PC-9 (cell line): ENCODE measurements at regions not wholly inside any gene's neighbourhood (a gene's known extent, or its start where the extent isn't known, plus 50 kb on each side); places are given as distances from the start of the nearest gene placed in this dataset.

Source experiments
- BruUV-seq: library from RNA; stranded (reverse); fragments of 400-500 nt; replicated peaks from 2 replicates; lab custom pipeline; 2021; lab: Mats Ljungman, UMichigan
- CTCF ChIA-PET: fragments of 300-600 bp; sonication (Branson Sonifier 250); formaldehyde crosslinking; loops from one replicate; lab custom pipeline; 2022; ENCODE audit warnings: antibody characterized with exemption; lab: Charles Lee
- POLR2A ChIA-PET: fragments of 300-600 bp; sonication (Branson Sonifier 250); formaldehyde crosslinking; loops from one replicate; lab custom pipeline; 2022; ENCODE audit warnings: antibody characterized with exemption; ENCODE audit not compliant: unreplicated experiment; lab: Charles Lee
- DNase-seq, 2 experiments: peaks; one replicate each; pipeline versions ENCODE4 v3.0.0 to v3.0.0-alpha.2; 2015 to 2022; ENCODE audit warnings: mixed read lengths in 1 of 2
- H2AFZ ChIP-seq: fragments of 200-600 bp; sonication (generic); 2 replicates; pipeline ENCODE4 v1.8.1; 2017; ENCODE audit warnings: antibody characterized with exemption
- H3F3A ChIP-seq: fragments of 200-600 bp; sonication (generic); 2 replicates; pipeline ENCODE4 v1.8.1; 2017; ENCODE audit warnings: antibody characterized with exemption, mild to moderate bottlenecking, low read depth; ENCODE audit not compliant: insufficient read depth
- H3K27ac ChIP-seq: fragments of 200-600 bp; sonication (generic); 2 replicates; pipeline ENCODE4 v1.6.1; 2016; ENCODE audit warnings: mixed run types
- H3K27me3 ChIP-seq: fragments of 200-600 bp; sonication (generic); 2 replicates; pipeline ENCODE4 v1.6.1; 2016; ENCODE audit warnings: low read depth, mixed run types; ENCODE audit not compliant: insufficient read depth
- H3K36me3 ChIP-seq: fragments of 200-600 bp; sonication (generic); 2 replicates; pipeline ENCODE4 v1.6.1; 2016; ENCODE audit warnings: low read depth, mixed run types
- H3K4me1 ChIP-seq: fragments of 200-600 bp; sonication (generic); replicated peaks from 2 replicates; pipeline ENCODE4 v1.6.1; 2016; ENCODE audit warnings: mixed run types; ENCODE audit not compliant: insufficient read depth
- H3K4me2 ChIP-seq: fragments of 200-600 bp; sonication (generic); 2 replicates; pipeline ENCODE4 v1.6.1; 2017; ENCODE audit warnings: mixed run types
- H3K4me3 ChIP-seq: fragments of 200-600 bp; sonication (generic); 2 replicates; pipeline ENCODE4 v1.6.1; 2016; ENCODE audit warnings: mixed run types
- H3K79me2 ChIP-seq: fragments of 200-600 bp; sonication (generic); 2 replicates; pipeline ENCODE4 v1.6.1; 2017; ENCODE audit warnings: low read depth, mixed run types
- H3K9me2 ChIP-seq: fragments of 200-600 bp; sonication (generic); 2 replicates; pipeline ENCODE4 v1.8.1; 2017; ENCODE audit warnings: mild to moderate bottlenecking; ENCODE audit not compliant: insufficient read depth
- H3K9me3 ChIP-seq: fragments of 200-600 bp; sonication (generic); 2 replicates; pipeline ENCODE4 v1.8.1; 2016; ENCODE audit warnings: low read depth; ENCODE audit not compliant: insufficient read depth
- H4K20me1 ChIP-seq: fragments of 200-600 bp; sonication (generic); 2 replicates; pipeline ENCODE4 v1.8.1; 2017; ENCODE audit not compliant: insufficient read depth
- EZH2 ChIP-seq: fragments of 200-600 bp; sonication (generic); IDR thresholded peaks from 2 replicates; pipeline ENCODE4 v1.8.0; 2017; ENCODE audit warnings: antibody characterized with exemption, low read depth
- intact Hi-C: fragments of 100-400 bp; cut with micrococcal nuclease; formaldehyde crosslinking; loops from one replicate; pipeline ENCODE4 v1.10.0; 2022; ENCODE audit not compliant: unreplicated experiment
- TF ChIP-seq, protein P1 (sequence below): fragments of 200-600 bp; sonication (generic); conservative IDR thresholded peaks from 2 replicates; pipeline ENCODE4 v1.6.1; 2017; ENCODE audit warnings: mixed run types, antibody characterized with exemption, mild to moderate bottlenecking, moderate library complexity

DNA sequence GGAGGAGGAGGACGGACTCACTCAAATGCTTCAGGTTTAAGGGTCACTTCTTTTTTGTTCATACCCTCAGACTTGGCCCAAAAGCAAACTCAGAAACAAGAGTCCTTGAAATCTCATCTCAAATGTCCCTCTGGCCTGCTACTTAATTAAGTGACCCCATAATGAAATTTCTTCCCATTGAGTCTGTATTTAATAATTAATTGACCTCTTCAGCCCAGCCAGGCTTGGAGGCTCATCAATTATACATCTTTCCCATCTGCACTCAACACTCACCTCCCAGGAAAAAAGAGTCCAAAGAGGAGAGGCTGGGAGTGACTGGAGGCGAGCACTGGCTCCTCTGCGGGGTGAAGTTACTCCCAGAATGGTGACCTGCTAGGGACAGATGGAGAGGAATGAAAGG, 90.5 kb upstream of the EYA2 start:
- no peaks in the 10 kb centered on the region for H4K20me1 ChIP-seq
- H3K36me3 ChIP-seq: no peaks in the 10 kb centered on the region
- no peaks in the 10 kb centered on the region for H3K9me2 ChIP-seq
- TF ChIP-seq, protein P1, sequence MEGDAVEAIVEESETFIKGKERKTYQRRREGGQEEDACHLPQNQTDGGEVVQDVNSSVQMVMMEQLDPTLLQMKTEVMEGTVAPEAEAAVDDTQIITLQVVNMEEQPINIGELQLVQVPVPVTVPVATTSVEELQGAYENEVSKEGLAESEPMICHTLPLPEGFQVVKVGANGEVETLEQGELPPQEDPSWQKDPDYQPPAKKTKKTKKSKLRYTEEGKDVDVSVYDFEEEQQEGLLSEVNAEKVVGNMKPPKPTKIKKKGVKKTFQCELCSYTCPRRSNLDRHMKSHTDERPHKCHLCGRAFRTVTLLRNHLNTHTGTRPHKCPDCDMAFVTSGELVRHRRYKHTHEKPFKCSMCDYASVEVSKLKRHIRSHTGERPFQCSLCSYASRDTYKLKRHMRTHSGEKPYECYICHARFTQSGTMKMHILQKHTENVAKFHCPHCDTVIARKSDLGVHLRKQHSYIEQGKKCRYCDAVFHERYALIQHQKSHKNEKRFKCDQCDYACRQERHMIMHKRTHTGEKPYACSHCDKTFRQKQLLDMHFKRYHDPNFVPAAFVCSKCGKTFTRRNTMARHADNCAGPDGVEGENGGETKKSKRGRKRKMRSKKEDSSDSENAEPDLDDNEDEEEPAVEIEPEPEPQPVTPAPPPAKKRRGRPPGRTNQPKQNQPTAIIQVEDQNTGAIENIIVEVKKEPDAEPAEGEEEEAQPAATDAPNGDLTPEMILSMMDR: no peak
- TF ChIP-seq EZH2: no peak
- H3K4me1 ChIP-seq: 0 out of 2 replicates have a peak, but pooled peaks cover 3% of the 10 kb centered on the region
- peaks cover 21% of the 10 kb centered on the region for H3K27me3 ChIP-seq
- no peaks in the 10 kb centered on the region for H3K9me3 ChIP-seq
- BruUV-seq: no TSS peak
- CTCF ChIA-PET: no interaction called here
- H3K4me2 ChIP-seq: no peak overlapping the region
- no peaks in the 10 kb centered on the region for H3K79me2 ChIP-seq
- no peak for DNase-seq
- no peak overlapping the region for H3K27ac ChIP-seq
- POLR2A ChIA-PET: no interaction called here
- H3K4me3 ChIP-seq: no peak overlapping the region
- no peaks in the 10 kb centered on the region for H3F3A ChIP-seq
- intact Hi-C loops: no loop called here
- H2AFZ ChIP-seq: no peak overlapping the region

DNA sequence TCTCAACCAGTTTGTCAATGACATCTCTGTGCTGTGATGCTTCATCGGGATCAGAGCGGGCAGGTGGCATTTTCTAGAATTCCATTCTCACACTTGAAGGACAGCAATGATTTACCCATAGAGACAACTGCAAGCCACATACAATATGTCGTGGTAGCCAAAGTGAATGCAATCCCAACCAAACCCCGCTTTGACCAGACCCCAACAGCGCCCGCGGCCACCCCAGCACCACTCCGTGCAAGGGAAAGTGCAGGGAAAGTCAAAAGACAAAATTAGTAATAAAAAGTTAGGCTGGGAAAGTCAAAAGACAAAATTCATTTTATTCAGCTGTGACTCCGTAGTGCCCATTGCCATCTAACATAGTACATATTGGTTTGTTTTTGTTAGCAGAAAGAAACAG, 88.8 kb upstream of the EYA2 start:
- Histone ChIP-seq H3K9me3 (no peaks in the 10 kb centered on the region), H3K27ac (no peak overlapping the region), H3K79me2 (no peaks in the 10 kb centered on the region), H3K27me3 (peaks cover 6% of the 10 kb centered on the region; the same call in 1 of the 2 replicates), H3K4me3 (no peak overlapping the region), H3F3A (no peaks in the 10 kb centered on the region), H3K4me1 (0 out of 2 replicates have a peak, but pooled peaks cover 3% of the 10 kb centered on the region), H3K9me2 (no peaks in the 10 kb centered on the region), H4K20me1 (no peaks in the 10 kb centered on the region), H3K4me2 (no peak overlapping the region), H3K36me3 (no peaks in the 10 kb centered on the region), H2AFZ (no peak overlapping the region)
- CTCF ChIA-PET: interaction anchor here (0.6 kb wide), 1 partner anchor 483 kb away, joined by 4 read pairs; no protein-coding TSS in a partner anchor
- intact Hi-C loops: no loop called here
- no peak for DNase-seq
- POLR2A ChIA-PET: interaction anchor here (0.6 kb wide), 2 partner anchors 12 to 1732 kb away, joined by 8 to 23 read pairs; no protein-coding TSS in a partner anchor
- BruUV-seq: no TSS peak
- TF ChIP-seq, protein P1: no peak
- TF ChIP-seq EZH2: no peak

DNA sequence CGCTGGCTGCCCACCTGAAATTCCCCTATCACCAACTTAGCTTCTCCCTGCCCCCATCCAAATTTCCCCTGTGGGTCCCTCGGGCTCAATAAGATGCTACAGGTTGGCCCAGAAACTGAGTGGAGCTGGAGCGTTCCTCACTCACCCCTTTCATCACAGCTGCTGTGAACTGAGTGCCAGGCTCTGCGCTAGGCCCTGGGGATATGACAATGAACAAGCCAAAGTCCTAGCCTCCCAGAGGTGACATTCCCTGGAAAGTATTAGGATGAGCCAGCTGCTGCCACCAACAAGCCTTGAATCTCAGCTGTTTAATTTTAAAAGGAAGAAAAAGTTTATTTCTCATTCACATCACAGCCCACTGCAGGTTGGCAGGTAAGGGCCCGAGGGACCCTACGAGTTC, 86.6 kb upstream of the EYA2 start:
- Histone ChIP-seq H3K36me3 (no peaks in the 10 kb centered on the region), H3K4me2 (no peak overlapping the region), H3K9me3 (no peaks in the 10 kb centered on the region), H3K4me1 (0 out of 2 replicates have a peak, but pooled peaks cover 3% of the 10 kb centered on the region), H3K4me3 (no peak overlapping the region), H3K79me2 (no peaks in the 10 kb centered on the region), H3F3A (peaks cover 2% of the 10 kb centered on the region; the same call in 1 of the 2 replicates), H3K9me2 (no peaks in the 10 kb centered on the region), H4K20me1 (no peaks in the 10 kb centered on the region), H3K27ac (no peak overlapping the region), H2AFZ (no peak overlapping the region), H3K27me3 (no peaks in the 10 kb centered on the region)
- DNase-seq: no peak
- BruUV-seq: no TSS peak
- TF ChIP-seq EZH2: no peak
- TF ChIP-seq, protein P1: no peak
- CTCF ChIA-PET: no interaction called here
- POLR2A ChIA-PET: no interaction called here
- intact Hi-C loops: no loop called here
